Natural killer cell treated with Interleukin-12 subunit alpha and Interleukin-12 subunit beta and Interleukin-15 and Interleukin-18, amount 100 ng/mL, for 72 hours (primary cell): ENCODE measurements at regions not wholly inside any gene's neighbourhood (a gene's known extent, or its start where the extent isn't known, plus 50 kb on each side); places are given as distances from the start of the nearest gene placed in this dataset.
"Not testable (repeated sequence)": the region's sequence is repeated elsewhere in the genome, so short reads cannot be mapped to it uniquely, and the experiment has no call there.

Source experiments
- ATAC-seq, 2 donors: fragments of 150-1000 bp; cut with Tn5 transposase in 1 of 2; sonication (Bioruptor Pico), chemical (Tn5 transposase) in 1 of 2; 2 replicates each; pipeline ENCODE4 v1.10.0; 2021
- DNase-seq: peaks from one replicate; pipeline ENCODE4 v3.0.0; 2022; ENCODE audit warnings: low spot score
- H3K27ac Mint-ChIP-seq, 2 donors: 1 replicate in 1 of 2; 2 replicates in 1 of 2; pipeline ENCODE4 v1.8.0; 2022; ENCODE audit warnings: mixed read lengths in 2 of 2, mild to moderate bottlenecking in 1 of 2, moderate library complexity in 1 of 2
- H3K27me3 Mint-ChIP-seq, 2 donors: 1 replicate in 1 of 2; 2 replicates in 1 of 2; pipeline ENCODE4 v1.8.0; 2022; ENCODE audit warnings: mixed read lengths in 2 of 2
- H3K36me3 Mint-ChIP-seq: one replicate; pipeline ENCODE4 v1.8.0; 2022; ENCODE audit warnings: mixed read lengths
- H3K4me1 Mint-ChIP-seq, 2 donors: 1 replicate in 1 of 2; 2 replicates in 1 of 2; pipeline ENCODE4 v1.8.0; 2022; ENCODE audit warnings: low read depth in 2 of 2, mixed read lengths in 2 of 2, mild to moderate bottlenecking in 1 of 2
- H3K4me3 Mint-ChIP-seq: one replicate; pipeline ENCODE4 v1.8.0; 2022; ENCODE audit warnings: mixed read lengths
- H3K9me3 Mint-ChIP-seq: 2 replicates; pipeline ENCODE4 v1.8.0; 2022; ENCODE audit warnings: mixed read lengths

DNA sequence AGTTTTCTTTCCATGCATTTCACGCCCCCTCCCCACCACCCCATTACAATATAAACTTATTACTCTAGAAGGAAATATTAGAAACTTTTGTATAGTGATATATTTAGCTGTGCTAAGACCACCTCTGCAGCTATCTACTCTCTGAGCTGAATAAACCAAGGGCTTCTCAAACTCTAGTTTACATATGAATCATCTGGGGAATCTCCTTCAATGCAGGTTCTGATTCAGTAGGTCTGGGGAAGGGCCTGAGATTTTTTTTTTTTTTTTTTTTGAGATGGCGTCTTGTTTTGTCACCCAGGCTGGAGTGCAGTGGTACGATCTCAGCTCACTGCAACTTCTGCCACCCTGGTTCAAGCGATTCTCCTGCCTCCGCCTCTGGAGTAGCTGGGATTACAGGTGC, 67.6 kb upstream of the PRKG1 start:
- H3K4me3 Mint-ChIP-seq = no peak overlapping the region
- ATAC-seq = no peak
- no peaks in the 10 kb centered on the region for H3K4me1 Mint-ChIP-seq
- no peaks in the 10 kb centered on the region for H3K36me3 Mint-ChIP-seq
- no peaks in the 10 kb centered on the region for H3K9me3 Mint-ChIP-seq
- no peak for DNase-seq
- H3K27me3 Mint-ChIP-seq = peaks cover 2 to 8% of the 10 kb centered on the region in 2 donors
- H3K27ac Mint-ChIP-seq = no peak overlapping the region

DNA sequence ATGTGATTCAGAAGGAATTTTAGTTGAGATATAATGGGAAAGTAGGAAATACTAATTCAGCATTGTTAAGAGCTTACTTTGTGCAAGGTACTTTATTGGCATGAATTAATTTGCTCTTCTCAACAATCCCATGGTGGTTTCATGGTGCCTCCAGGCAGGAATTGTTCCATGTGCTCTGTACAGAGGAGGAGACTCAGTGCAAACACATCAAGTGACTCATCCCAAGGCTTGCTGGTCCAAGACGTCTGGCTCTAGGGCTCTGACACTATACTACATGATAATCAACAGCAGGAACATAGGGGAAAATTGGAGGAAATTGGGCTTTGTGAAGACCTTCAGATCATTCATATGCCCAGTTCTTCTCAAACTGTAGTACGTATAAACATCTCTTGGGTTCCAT, 66.5 kb upstream of the PRKG1 start:
- ATAC-seq = no peak
- Mint-ChIP-seq H3K36me3 (no peaks in the 10 kb centered on the region), H3K4me1 (no peaks in the 10 kb centered on the region), H3K9me3 (no peaks in the 10 kb centered on the region), H3K4me3 (no peak overlapping the region), H3K27me3 (peaks cover 5 to 7% of the 10 kb centered on the region in 2 donors), H3K27ac (no peak overlapping the region)
- no peak for DNase-seq

DNA sequence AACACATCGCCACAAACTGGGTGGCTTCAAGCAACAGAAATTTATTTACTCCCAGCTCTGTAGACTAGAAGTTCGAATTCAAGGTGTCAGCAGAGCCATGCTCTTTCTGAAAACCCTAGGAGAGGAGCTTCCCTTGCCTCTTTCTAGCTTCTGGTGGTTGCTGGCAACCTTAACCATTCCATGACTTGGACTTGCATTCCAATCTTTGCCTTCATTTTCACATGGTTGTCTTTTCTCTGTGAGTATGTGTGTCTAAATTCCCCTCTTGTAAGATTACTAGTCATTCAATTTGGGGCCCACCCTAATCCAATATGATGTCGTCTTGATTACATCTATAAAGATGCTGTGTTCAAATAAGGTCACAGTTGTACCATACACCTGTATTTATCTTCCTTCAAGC, 65.9 kb upstream of the PRKG1 start:
- DNase-seq = no peak
- Mint-ChIP-seq H3K27me3 (peaks cover 5 to 7% of the 10 kb centered on the region in 2 donors), H3K4me3 (no peak overlapping the region), H3K4me1 (no peaks in the 10 kb centered on the region), H3K9me3 (no peaks in the 10 kb centered on the region), H3K36me3 (no peaks in the 10 kb centered on the region), H3K27ac (no peak overlapping the region)
- no peak for ATAC-seq

DNA sequence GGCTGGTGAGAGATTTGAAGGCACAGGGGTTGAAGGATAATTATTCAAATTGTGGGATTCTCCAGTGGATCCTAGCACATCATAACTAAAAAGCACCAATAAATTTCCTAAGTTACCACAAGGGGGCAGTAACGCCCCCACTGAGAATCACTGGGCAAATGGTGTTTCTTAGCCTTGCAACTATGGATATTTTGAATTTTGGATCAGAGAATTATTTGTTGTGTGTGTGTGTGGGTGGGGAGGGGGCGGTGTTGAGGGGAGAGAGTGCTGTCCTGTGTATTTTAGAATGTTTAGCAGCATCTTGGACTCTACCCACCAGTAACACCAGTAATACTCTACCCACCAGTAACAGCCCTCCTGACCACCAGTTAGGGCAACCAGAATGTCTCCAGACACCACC, 63.3 kb upstream of the PRKG1 start:
- no peak for DNase-seq
- Mint-ChIP-seq H3K27ac (no peak overlapping the region), H3K4me1 (no peaks in the 10 kb centered on the region), H3K27me3 (peaks cover 0 to 5% of the 10 kb centered on the region in 2 donors), H3K4me3 (no peak overlapping the region), H3K9me3 (no peaks in the 10 kb centered on the region), H3K36me3 (no peaks in the 10 kb centered on the region)
- ATAC-seq = no peak

DNA sequence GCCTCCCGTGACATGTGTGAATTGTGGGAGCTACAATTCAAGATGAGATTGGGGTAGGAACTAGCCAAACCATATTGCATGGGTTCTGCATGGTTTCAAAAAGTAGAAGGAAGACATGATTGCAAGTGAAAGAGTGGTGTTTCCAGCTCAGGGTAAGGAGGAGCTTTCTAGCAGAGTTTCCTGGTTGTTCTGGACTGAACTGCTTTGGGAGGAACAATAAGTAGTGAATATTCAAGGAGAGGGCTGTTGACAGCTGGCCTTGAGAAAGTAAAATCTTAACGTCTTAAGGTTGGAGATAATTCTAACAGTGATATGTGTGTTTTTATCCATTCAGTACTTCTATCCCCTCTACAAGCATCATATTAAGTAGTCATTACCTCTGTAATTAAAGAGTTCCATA, 62.2 kb upstream of the PRKG1 start:
- Mint-ChIP-seq H3K27me3 (peaks cover 0 to 5% of the 10 kb centered on the region in 2 donors), H3K36me3 (no peaks in the 10 kb centered on the region), H3K4me3 (no peak overlapping the region), H3K4me1 (no peaks in the 10 kb centered on the region), H3K9me3 (no peaks in the 10 kb centered on the region), H3K27ac (no peak overlapping the region)
- ATAC-seq (no peak), DNase-seq (no peak)

DNA sequence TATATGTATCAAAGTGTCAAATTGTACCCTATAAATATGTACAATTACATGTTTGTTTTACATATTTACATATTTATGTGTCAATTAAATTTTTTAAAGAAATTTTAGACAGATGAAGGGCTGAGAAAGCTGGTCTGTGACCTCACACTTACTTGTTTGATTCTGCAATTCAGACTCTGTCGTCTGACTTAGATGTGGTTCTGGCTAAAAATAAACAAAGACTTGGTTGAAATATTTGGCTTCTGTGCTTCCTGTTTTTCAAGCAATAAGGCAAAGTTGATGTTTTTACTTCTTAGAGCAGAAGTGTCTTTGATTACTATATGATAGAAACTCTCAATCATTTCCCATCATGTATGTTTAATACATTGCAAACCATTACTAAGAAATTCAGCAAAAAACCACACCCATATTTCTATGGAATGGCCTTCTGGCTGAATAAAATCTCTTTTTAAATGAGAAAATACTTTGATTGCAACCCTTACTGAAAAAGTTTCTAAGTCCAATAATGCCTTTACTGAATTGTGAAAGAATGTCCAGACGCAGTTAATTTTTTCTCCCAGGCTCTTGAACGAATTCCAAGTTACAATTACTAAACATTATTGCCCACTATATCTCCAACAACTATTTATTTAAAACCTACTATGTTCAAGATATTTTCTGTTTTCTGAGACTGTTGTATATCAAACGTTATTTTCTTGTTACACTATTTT, 59.5 kb upstream of the PRKG1 start:
- Mint-ChIP-seq H3K4me3 (no peak overlapping the region), H3K27me3 (peaks cover 0 to 5% of the 10 kb centered on the region in 2 donors), H3K36me3 (no peaks in the 10 kb centered on the region), H3K27ac (no peak overlapping the region), H3K4me1 (no peaks in the 10 kb centered on the region), H3K9me3 (no peaks in the 10 kb centered on the region)
- ATAC-seq (no peak), DNase-seq (no peak)

DNA sequence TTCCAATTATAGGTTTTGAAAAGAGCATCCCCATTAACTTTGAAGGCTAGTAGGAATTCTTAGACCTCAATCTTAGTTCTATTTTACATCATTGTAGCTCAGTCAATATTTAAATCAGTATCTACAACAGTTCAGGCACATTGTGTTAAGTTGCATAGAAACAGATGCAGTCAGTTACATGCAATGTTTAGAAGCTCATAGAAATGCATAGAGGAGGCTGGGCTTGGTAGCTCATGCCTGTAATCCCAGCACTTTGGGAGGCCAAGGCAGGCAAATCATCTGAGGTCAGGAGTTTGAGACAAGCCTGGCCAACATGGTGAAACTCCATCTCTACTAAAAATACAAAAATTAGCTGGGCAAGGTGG, 58.9 kb upstream of the PRKG1 start:
- DNase-seq, ATAC-seq, H3K27me3 Mint-ChIP-seq, H3K4me1 Mint-ChIP-seq, H3K36me3 Mint-ChIP-seq, H3K9me3 Mint-ChIP-seq, H3K27ac Mint-ChIP-seq, H3K4me3 Mint-ChIP-seq: not testable (repeated sequence)

DNA sequence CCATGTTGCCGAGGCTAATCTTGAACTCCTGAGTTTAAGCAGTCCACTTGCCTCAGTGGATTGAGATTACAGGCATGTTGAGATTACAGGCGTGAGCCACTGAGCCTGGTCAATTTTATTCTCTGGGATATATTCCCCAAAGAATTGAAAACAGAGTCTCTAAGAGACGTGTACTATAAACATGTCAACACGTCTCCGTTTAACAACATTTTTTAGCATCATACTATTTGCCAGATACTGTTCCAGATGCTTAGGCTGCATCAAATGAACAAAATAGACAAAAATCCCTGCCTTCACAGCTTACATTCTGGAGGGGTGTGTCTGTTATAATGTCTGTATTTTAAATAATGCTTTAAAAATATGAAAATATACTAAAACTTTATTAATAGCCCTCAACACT, 54.1 kb upstream of the PRKG1 start:
- Mint-ChIP-seq H3K27ac (no peak overlapping the region), H3K9me3 (no peaks in the 10 kb centered on the region), H3K4me1 (no peaks in the 10 kb centered on the region), H3K27me3 (no peaks in the 10 kb centered on the region), H3K36me3 (no peaks in the 10 kb centered on the region), H3K4me3 (no peak overlapping the region)
- ATAC-seq (no peak), DNase-seq (no peak)

DNA sequence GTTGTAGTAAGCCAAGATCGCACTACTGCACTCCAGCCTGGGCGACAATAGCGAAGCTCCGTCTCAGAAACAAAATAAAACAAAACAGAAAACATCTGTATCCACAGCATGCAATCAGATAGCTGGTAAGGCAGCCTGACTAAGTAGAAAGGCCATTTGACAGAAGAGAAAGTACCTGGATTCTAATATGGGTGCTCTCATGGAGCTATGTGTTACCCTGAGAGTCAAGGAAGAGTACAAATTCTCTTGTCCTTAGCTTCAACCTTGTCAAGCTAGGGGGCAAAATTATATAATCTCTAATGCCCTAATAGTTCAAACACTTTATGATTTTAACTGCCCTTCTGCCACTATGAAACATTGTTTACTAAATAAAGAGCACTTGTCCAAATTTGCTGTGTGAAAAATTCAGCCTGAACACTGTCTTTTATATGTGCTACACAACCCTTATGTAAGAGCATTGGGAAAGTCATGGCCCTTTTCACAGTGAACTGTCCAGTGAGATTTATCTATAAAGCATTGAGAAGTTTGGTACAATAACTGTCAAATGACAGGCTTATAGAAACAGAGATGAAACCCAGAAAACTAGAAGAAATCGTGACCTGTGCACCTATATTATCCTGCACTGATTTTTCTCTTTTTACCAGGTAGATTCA, 51.2 kb upstream of the PRKG1 start:
- no peak for ATAC-seq
- DNase-seq = no peak
- Mint-ChIP-seq H3K27me3 (no peaks in the 10 kb centered on the region), H3K9me3 (no peaks in the 10 kb centered on the region), H3K27ac (no peak overlapping the region), H3K4me1 (no peaks in the 10 kb centered on the region), H3K36me3 (no peaks in the 10 kb centered on the region), H3K4me3 (no peak overlapping the region)

DNA sequence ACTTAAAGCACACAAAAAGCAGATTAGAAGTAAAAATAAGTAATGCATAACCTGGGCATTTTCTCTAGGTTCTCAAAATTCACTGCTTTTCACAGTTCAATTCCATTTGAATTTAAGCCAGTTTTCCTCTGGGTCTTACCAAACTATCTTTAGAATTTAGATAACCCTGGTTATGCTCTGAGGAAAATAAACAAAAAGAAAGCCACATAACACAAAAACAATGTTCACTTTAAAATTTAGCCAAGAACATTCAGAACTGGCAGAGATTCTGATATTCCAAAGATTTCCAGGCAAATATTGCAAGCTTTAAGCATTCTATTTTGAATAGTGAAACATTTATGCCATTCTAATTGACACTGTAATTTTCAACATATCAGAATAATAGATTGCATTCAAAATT, 50.7 kb upstream of the PRKG1 start:
- DNase-seq = no peak
- Mint-ChIP-seq H3K9me3 (no peaks in the 10 kb centered on the region), H3K27me3 (peaks cover 0 to 3% of the 10 kb centered on the region in 2 donors), H3K4me1 (no peaks in the 10 kb centered on the region), H3K4me3 (no peak overlapping the region), H3K27ac (no peak overlapping the region), H3K36me3 (no peaks in the 10 kb centered on the region)
- no peak for ATAC-seq
